Cardiac muscle cell (in vitro differentiated cells and primary cell): ENCODE measurements at regions not wholly inside any gene's neighbourhood (a gene's known extent, or its start where the extent isn't known, plus 50 kb on each side); places are given as distances from the start of the nearest gene placed in this dataset.

ENCODE experiments used
- DNase-seq, 2 donors: peaks; one replicate each; pipeline versions ENCODE4 v3.0.0 to v3.0.0-alpha.2; 2010 to 2017; ENCODE audit warnings: low read depth in 1 of 2, low spot score in 1 of 2
- H3K27ac ChIP-seq: fragments of 200-600 bp; sonication (generic); 2 replicates; pipeline ENCODE4 v1.5.1; 2016
- H3K27me3 ChIP-seq: fragments of 200-600 bp; sonication (generic); 2 replicates; pipeline ENCODE4 v1.6.0; 2016; ENCODE audit warnings: control low read depth
- H3K36me3 ChIP-seq: fragments of 200-600 bp; sonication (generic); 2 replicates; pipeline ENCODE4 v1.5.1; 2016; ENCODE audit warnings: control low read depth
- H3K4me1 ChIP-seq: fragments of 200-600 bp; sonication (generic); 2 replicates; pipeline ENCODE4 v1.8.1; 2017; ENCODE audit warnings: low read depth, mild to moderate bottlenecking, mixed run types
- H3K4me3 ChIP-seq: fragments of 200-600 bp; sonication (generic); 2 replicates; pipeline ENCODE4 v1.5.1; 2016; ENCODE audit warnings: mild to moderate bottlenecking
- H3K9me3 ChIP-seq: fragments of 200-600 bp; sonication (generic); 2 replicates; pipeline ENCODE4 v1.5.1; 2017; ENCODE audit warnings: low read depth, mild to moderate bottlenecking, control low read depth
- TF ChIP-seq, protein P1 (sequence below): IDR thresholded peaks from 2 replicates; pipeline ENCODE4 v1.5.1; 2012; ENCODE audit warnings: low read depth, mild to moderate bottlenecking, low read length

DNA sequence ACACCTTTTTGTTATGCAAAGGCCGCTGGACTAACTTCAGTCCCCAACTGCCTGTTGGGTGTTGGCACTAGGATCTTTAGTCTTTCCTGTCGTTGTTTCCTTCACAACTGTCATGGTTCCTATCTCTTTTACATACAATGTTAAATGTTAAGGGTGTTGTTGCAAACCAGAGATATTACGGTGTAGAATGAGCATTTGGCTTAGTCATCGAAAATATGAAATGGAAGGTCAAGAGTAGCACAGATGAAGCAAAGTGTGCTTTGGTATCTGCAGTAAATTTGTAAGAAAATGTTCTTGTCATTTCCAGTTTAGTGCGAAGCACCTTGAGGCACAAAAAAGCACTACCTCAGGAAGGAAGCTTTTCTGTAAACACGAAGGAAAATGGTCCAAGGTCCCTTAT is 751.3 kb upstream of the LRFN5 start:
- no peak overlapping the region for H3K4me3 ChIP-seq
- no peaks in the 10 kb centered on the region for H3K27me3 ChIP-seq
- TF ChIP-seq, protein P1, sequence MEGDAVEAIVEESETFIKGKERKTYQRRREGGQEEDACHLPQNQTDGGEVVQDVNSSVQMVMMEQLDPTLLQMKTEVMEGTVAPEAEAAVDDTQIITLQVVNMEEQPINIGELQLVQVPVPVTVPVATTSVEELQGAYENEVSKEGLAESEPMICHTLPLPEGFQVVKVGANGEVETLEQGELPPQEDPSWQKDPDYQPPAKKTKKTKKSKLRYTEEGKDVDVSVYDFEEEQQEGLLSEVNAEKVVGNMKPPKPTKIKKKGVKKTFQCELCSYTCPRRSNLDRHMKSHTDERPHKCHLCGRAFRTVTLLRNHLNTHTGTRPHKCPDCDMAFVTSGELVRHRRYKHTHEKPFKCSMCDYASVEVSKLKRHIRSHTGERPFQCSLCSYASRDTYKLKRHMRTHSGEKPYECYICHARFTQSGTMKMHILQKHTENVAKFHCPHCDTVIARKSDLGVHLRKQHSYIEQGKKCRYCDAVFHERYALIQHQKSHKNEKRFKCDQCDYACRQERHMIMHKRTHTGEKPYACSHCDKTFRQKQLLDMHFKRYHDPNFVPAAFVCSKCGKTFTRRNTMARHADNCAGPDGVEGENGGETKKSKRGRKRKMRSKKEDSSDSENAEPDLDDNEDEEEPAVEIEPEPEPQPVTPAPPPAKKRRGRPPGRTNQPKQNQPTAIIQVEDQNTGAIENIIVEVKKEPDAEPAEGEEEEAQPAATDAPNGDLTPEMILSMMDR = no peak
- H3K9me3 ChIP-seq = no peaks in the 10 kb centered on the region
- H3K36me3 ChIP-seq = no peaks in the 10 kb centered on the region
- no peak for DNase-seq
- no peaks in the 10 kb centered on the region for H3K4me1 ChIP-seq
- no peak overlapping the region for H3K27ac ChIP-seq

DNA sequence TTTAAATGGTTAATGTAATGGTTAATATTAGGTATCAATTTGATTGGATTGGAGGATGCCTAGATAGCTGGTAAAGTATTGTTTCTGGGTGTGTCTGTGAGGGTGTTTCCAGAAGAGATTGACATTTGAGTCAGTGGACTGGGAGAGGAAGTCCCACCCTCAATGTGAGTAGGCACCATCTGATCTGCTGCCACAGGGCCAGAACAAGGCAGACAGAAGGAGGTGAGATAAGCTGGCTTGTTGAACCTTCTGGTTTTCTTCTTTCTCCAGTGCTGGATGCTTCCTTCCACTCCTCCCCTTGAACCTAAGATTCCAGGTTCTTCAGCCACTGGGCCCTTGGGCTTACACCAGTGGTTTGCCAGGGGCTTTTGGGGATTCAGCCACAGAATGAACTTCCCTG is 756.5 kb upstream of the LRFN5 start:
- Histone ChIP-seq H3K27me3 (no peaks in the 10 kb centered on the region), H3K27ac (no peak overlapping the region), H3K4me3 (no peak overlapping the region), H3K4me1 (no peaks in the 10 kb centered on the region), H3K36me3 (no peaks in the 10 kb centered on the region), H3K9me3 (no peaks in the 10 kb centered on the region)
- DNase-seq = no peak
- TF ChIP-seq, protein P1 = no peak

DNA sequence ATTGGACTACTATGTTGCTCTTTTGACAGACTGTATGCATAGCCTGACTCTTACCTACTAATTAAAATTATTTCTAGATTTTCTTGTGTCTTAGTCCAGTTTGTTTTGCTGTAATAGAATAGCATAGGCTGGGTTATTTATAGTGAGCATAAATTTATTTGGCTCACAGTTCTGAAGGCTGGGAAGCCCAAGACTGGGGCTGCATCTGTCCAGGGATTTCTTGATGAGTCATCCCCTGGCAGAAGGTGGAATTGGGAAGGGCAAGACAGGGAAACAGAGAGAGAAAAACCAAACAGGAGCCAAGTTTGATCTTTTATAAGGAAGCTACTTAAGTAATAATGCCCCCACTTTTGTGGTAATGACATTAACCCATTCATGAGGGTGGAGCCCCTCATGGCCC is 759.2 kb upstream of the LRFN5 start:
- Histone ChIP-seq H3K9me3 (no peaks in the 10 kb centered on the region), H3K4me1 (no peaks in the 10 kb centered on the region), H3K36me3 (no peaks in the 10 kb centered on the region), H3K27me3 (no peaks in the 10 kb centered on the region), H3K4me3 (no peak overlapping the region), H3K27ac (no peak overlapping the region)
- TF ChIP-seq, protein P1 = no peak
- DNase-seq = no peak

DNA sequence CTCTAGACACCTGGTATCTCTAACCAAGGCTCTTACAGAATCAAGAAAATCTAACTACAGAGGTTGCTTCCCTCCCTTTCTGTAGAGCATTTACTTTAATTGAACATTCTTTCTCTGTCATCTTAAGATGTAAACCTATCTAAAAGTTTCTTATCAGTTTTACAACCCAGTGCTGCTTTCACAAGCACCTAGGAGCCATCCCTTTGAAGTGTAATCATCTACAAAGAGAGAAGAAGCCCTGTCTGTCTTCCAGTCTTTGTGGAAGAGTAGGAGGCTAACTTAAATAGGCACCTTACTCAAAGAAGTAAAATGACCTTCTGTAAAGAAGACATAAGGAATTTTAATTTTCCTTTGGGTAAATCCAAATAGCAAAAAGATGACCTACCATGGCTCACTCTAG is 763.9 kb upstream of the LRFN5 start:
- TF ChIP-seq, protein P1 = no peak
- no peaks in the 10 kb centered on the region for H3K36me3 ChIP-seq
- H3K4me3 ChIP-seq = no peak overlapping the region
- no peak for DNase-seq
- H3K9me3 ChIP-seq = no peaks in the 10 kb centered on the region
- no peak overlapping the region for H3K27ac ChIP-seq
- no peaks in the 10 kb centered on the region for H3K27me3 ChIP-seq
- no peaks in the 10 kb centered on the region for H3K4me1 ChIP-seq

DNA sequence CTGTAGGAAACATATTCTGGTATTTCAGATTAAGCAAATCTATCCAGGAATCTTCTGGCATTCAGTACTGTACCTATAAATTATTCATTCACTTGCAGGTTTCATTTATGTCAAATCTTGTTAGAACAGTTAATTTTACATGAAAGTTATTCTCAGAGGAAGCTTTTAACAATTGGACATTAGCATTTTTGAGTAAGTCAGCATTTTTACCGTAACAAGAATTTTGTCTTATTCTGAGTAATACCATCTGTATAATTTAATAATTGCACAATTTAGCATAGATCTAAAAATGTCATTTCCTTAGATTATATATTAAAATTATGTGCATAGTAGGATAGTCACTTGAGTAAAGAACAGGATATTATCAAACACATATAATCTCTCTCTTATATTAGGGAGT is 764.8 kb upstream of the LRFN5 start:
- DNase-seq = no peak
- Histone ChIP-seq H3K4me1 (no peaks in the 10 kb centered on the region), H3K4me3 (no peak overlapping the region), H3K9me3 (no peaks in the 10 kb centered on the region), H3K27ac (no peak overlapping the region), H3K36me3 (no peaks in the 10 kb centered on the region), H3K27me3 (no peaks in the 10 kb centered on the region)
- TF ChIP-seq, protein P1 = no peak

DNA sequence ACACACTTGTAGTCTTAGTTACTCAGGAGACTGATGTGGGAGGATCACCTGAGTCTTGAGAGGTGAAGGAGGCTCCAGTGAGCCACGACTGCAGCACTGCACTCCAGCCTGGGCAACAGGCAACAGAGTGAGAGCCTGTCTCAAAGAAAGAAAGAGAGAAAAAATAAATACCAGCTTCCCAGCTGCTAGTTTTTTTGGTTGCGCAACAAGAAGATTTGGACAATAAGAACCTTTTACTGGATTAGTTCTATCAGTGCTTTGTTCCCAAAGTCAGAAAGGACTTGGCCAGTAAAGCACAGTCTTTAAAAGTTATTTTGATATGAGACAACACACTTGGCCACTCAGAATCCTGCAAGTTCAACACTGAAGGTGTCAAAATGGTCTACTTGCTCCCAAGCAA is 768.1 kb upstream of the LRFN5 start:
- DNase-seq = no peak
- H3K4me1 ChIP-seq = no peaks in the 10 kb centered on the region
- H3K4me3 ChIP-seq = no peak overlapping the region
- no peaks in the 10 kb centered on the region for H3K9me3 ChIP-seq
- no peaks in the 10 kb centered on the region for H3K27me3 ChIP-seq
- H3K27ac ChIP-seq = no peak overlapping the region
- H3K36me3 ChIP-seq = no peaks in the 10 kb centered on the region
- TF ChIP-seq, protein P1 = no peak
